Stomach (tissue), 8 donors: ENCODE measurements at regions not wholly inside any gene's neighbourhood (a gene's known extent, or its start where the extent isn't known, plus 50 kb on each side); places are given as distances from the start of the nearest gene placed in this dataset.

Experiments used
- DNase-seq, 2 donors: peaks; one replicate each; pipeline versions ENCODE4 v3.0.0 to v3.0.0-alpha.2; 2013 to 2019
- H3K27ac ChIP-seq, 5 donors: fragments of 200-600 bp in 4 of 5; sonication (generic) in 4 of 5; one replicate each; pipeline ENCODE4 v1.5.1; 2013 to 2019; ENCODE audit warnings: mild to moderate bottlenecking in 1 of 5, moderate library complexity in 1 of 5
- H3K27me3 ChIP-seq, 3 donors: fragments of 200-600 bp; sonication (generic); one replicate each; pipeline ENCODE4 v1.5.1; 2017 to 2019; ENCODE audit warnings: mixed run types in 1 of 3
- H3K36me3 ChIP-seq, 4 donors: fragments of 200-600 bp; sonication (generic); 1 replicate in 3 of 4; 2 replicates in 1 of 4; pipeline ENCODE4 v1.5.1; 2016 to 2019
- H3K4me1 ChIP-seq, 4 donors: fragments of 200-600 bp; sonication (generic); one replicate each; pipeline ENCODE4 v1.5.1; 2016 to 2019
- H3K4me3 ChIP-seq, 4 donors: fragments of 200-600 bp; sonication (generic) in 3 of 4; one replicate each; pipeline ENCODE4 v1.5.1; 2016 to 2019; ENCODE audit warnings: mild to moderate bottlenecking in 1 of 4
- H3K9me3 ChIP-seq, 4 donors: fragments of 200-600 bp; sonication (generic); one replicate each; pipeline ENCODE4 v1.5.1; 2016 to 2019
- CTCF ChIP-seq, 7 experiments: fragments of 450-650 bp in 4 of 7; fragments of 200-600 bp in 3 of 7; sonication (generic) in 3 of 7; IDR thresholded peaks; one replicate each; pipeline ENCODE4 v1.5.1; 2016 to 2019; ENCODE audit warnings: antibody characterized with exemption in 7 of 7, control low read depth in 2 of 7, mild to moderate bottlenecking in 1 of 7
- EP300 ChIP-seq: sonication (generic); formaldehyde crosslinking; IDR thresholded peaks from one replicate; pipeline ENCODE4 v1.6.1; 2017; ENCODE audit warnings: antibody characterized with exemption
- POLR2A ChIP-seq, 4 donors: fragments of 450-650 bp; IDR thresholded peaks; one replicate each; pipeline ENCODE4 v1.6.1; 2016; ENCODE audit warnings: antibody characterized with exemption in 4 of 4, control low read depth in 2 of 4, mild to moderate bottlenecking in 1 of 4, moderate library complexity in 1 of 4
- POLR2AphosphoS5 ChIP-seq, 3 donors: sonication (generic); formaldehyde crosslinking; IDR thresholded peaks; one replicate each; pipeline ENCODE4 v1.6.1; 2016; ENCODE audit warnings: antibody characterized with exemption in 3 of 3
- WGBS, 5 donors: extraction: QIAGEN DNeasy Blood & Tissue Kit in 3 of 5; methylation state at CpG; one replicate each; pipeline versions ENCODE4 v1.1.5 to v1.1.7; 2013 to 2018; 5-methylcytosine and 5-hydroxymethylcytosine counted together
- intact Hi-C: fragments of 100-400 bp; cut with DNase I; formaldehyde crosslinking; loops from one replicate; pipeline ENCODE4 v1.15.1; 2023; ENCODE audit warnings: low total_unique reads
- donor health status: healthy with polysubstance abuse.
- donor health status: Bipolar disorder and iron deficiency.
- donor health status: healthy.

GRCh38 chr10:84846658-84847316 lies 518.4 kb downstream of the CCSER2 start:
- H3K9me3 ChIP-seq, result no peaks in the 10 kb centered on the region
- H3K36me3 ChIP-seq, result no peaks in the 10 kb centered on the region
- intact Hi-C loops, result no loop called here
- peaks cover 0 to 3% (median 0%) of the 10 kb centered on the region in 4 donors for H3K4me1 ChIP-seq
- TF ChIP-seq POLR2AphosphoS5 (IDR thresholded peaks at IDR 0.05), result no peak
- TF ChIP-seq CTCF (IDR thresholded peaks at IDR 0.05), result no peak
- no peak for TF ChIP-seq EP300
- no peak for TF ChIP-seq POLR2A (IDR thresholded peaks at IDR 0.05)
- H3K27ac ChIP-seq, result no peak overlapping the region
- no peak for DNase-seq
- no peak overlapping the region for H3K4me3 ChIP-seq
- WGBS, 5 donors, result 67 to 83% (median 74%) methylated on average over 4 of the region's 4 CpGs
- no peaks in the 10 kb centered on the region for H3K27me3 ChIP-seq

- no peak for DNase-seq
- intact Hi-C loops, result no loop called here
- no peak overlapping the region for H3K27ac ChIP-seq
- WGBS, 5 donors, result 38 to 58% (median 50%) methylated on average over 2 of the region's 2 CpGs
- no peaks in the 10 kb centered on the region for H3K9me3 ChIP-seq
- H3K4me1 ChIP-seq, result no peaks in the 10 kb centered on the region
- no peak for TF ChIP-seq POLR2AphosphoS5 (IDR thresholded peaks at IDR 0.05)
- TF ChIP-seq EP300, result no peak
- TF ChIP-seq CTCF (IDR thresholded peaks at IDR 0.05), result no peak
- TF ChIP-seq POLR2A (IDR thresholded peaks at IDR 0.05), result no peak
- H3K36me3 ChIP-seq, result no peaks in the 10 kb centered on the region
- H3K27me3 ChIP-seq, result no peaks in the 10 kb centered on the region
- H3K4me3 ChIP-seq, result no peak overlapping the region
Measured at GRCh38 chr10:84848967-84849366, 520.6 kb downstream of the CCSER2 start.

GRCh38 chr10:84850826-84851225 lies 522.4 kb downstream of the CCSER2 start:
- H3K27me3 ChIP-seq, result no peaks in the 10 kb centered on the region
- no peak for DNase-seq
- no peaks in the 10 kb centered on the region for H3K4me1 ChIP-seq
- no peaks in the 10 kb centered on the region for H3K36me3 ChIP-seq
- intact Hi-C loops, result no loop called here
- 77 to 88% (median 84%) methylated on average over 6 of the region's 6 CpGs for WGBS, 5 donors
- no peak overlapping the region for H3K27ac ChIP-seq
- no peak overlapping the region for H3K4me3 ChIP-seq
- TF ChIP-seq POLR2A (IDR thresholded peaks at IDR 0.05), result no peak
- no peak for TF ChIP-seq POLR2AphosphoS5 (IDR thresholded peaks at IDR 0.05)
- TF ChIP-seq CTCF (IDR thresholded peaks at IDR 0.05), result no peak
- no peak for TF ChIP-seq EP300
- no peaks in the 10 kb centered on the region for H3K9me3 ChIP-seq

GRCh38 chr10:84854439-84854838 lies 526.0 kb downstream of the CCSER2 start:
- intact Hi-C loops, result no loop called here
- TF ChIP-seq POLR2A (IDR thresholded peaks at IDR 0.05), result no peak
- no peak for TF ChIP-seq POLR2AphosphoS5 (IDR thresholded peaks at IDR 0.05)
- TF ChIP-seq CTCF (IDR thresholded peaks at IDR 0.05), result no peak
- TF ChIP-seq EP300, result no peak
- Histone ChIP-seq H3K9me3 (no peaks in the 10 kb centered on the region), H3K27ac (no peak overlapping the region), H3K36me3 (no peaks in the 10 kb centered on the region), H3K4me3 (no peak overlapping the region), H3K4me1 (no peaks in the 10 kb centered on the region), H3K27me3 (no peaks in the 10 kb centered on the region)
- 50 to 59% (median 55%) methylated on average over 3 of the region's 3 CpGs for WGBS, 5 donors
- DNase-seq, result no peak
